Body of pancreas (tissue), 4 donors: ENCODE measurements at regions not wholly inside any gene's neighbourhood (a gene's known extent, or its start where the extent isn't known, plus 50 kb on each side); places are given as distances from the start of the nearest gene placed in this dataset.

ENCODE experiments used
- CTCF ChIP-seq, 7 experiments: fragments of 450-650 bp in 4 of 7; fragments of 200-600 bp in 3 of 7; sonication (generic) in 3 of 7; IDR thresholded peaks; one replicate each; pipeline ENCODE4 v1.5.1; 2016 to 2019; ENCODE audit warnings: antibody characterized with exemption in 7 of 7
- POLR2A ChIP-seq, 3 donors: fragments of 450-650 bp; IDR thresholded peaks; one replicate each; pipeline ENCODE4 v1.6.1; 2016; ENCODE audit warnings: antibody characterized with exemption in 3 of 3, mild to moderate bottlenecking in 2 of 3

DNA sequence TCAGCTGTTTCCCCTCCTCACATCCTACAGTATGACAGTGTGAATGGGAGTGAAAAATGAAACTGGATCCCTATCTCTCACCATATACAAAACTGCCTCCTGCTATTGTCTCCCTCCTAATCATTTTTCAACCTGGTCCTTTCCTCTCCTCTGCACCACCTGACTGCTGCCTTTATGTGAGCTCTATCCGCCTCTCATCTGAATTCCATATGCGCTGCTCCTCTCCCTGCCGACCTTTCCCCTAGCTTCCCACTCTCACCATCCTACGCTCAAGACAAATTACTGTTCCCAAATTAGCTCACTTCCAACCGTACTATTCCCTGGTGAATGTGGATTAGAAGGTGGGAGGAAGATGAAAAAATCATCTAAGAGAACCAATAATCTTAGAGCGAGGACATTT is 148.4 kb upstream of the FBXL4 start:
- no peak for TF ChIP-seq POLR2A (IDR thresholded peaks at IDR 0.05)
- no peak for TF ChIP-seq CTCF (IDR thresholded peaks at IDR 0.05)
